CD4-positive, CD25-positive, alpha-beta regulatory T cell (primary cell): ENCODE measurements at regions not wholly inside any gene's neighbourhood (a gene's known extent, or its start where the extent isn't known, plus 50 kb on each side); places are given as distances from the start of the nearest gene placed in this dataset.

ENCODE experiments used
- ATAC-seq, 2 donors: fragments of 150-1000 bp; cut with Tn5 transposase; one replicate each; pipeline ENCODE4 v1.10.0; 2021; ENCODE audit warnings: low read depth in 2 of 2, moderate number of reproducible peaks in 2 of 2, moderate library complexity in 1 of 2
- DNase-seq, 3 donors: peaks; one replicate each; pipeline versions ENCODE4 v3.0.0 to v3.0.0-alpha.2; 2012 to 2022; ENCODE audit warnings: mixed read lengths in 1 of 3
- H3K27ac ChIP-seq: one replicate; pipeline ENCODE4 v1.7.0; 2013; ENCODE audit warnings: mild to moderate bottlenecking, low read length; ENCODE audit not compliant: insufficient read depth, poor library complexity, severe bottlenecking
- H3K27me3 ChIP-seq: one replicate; pipeline ENCODE4 v1.7.0; 2013; ENCODE audit warnings: low read length; ENCODE audit not compliant: control insufficient read depth, insufficient read depth
- H3K36me3 ChIP-seq: one replicate; pipeline ENCODE4 v1.7.0; 2013; ENCODE audit warnings: mild to moderate bottlenecking, low read length, moderate library complexity; ENCODE audit not compliant: control insufficient read depth, insufficient read depth
- H3K4me1 ChIP-seq: 2 replicates; pipeline ENCODE4 v1.7.0; 2013; ENCODE audit warnings: mild to moderate bottlenecking, low read length; ENCODE audit not compliant: insufficient read depth, control insufficient read depth, poor library complexity, severe bottlenecking
- H3K4me3 ChIP-seq: one replicate; pipeline ENCODE4 v1.7.0; 2013; ENCODE audit warnings: low read depth, mild to moderate bottlenecking, low read length, moderate library complexity
- H3K9me3 ChIP-seq, 2 experiments: 1 replicate in 1 of 2; 2 replicates in 1 of 2; pipeline ENCODE4 v1.7.0; 2013; ENCODE audit warnings: low read length in 2 of 2, mild to moderate bottlenecking in 1 of 2, moderate library complexity in 1 of 2; ENCODE audit not compliant: control insufficient read depth in 2 of 2
- H3K27ac Mint-ChIP-seq, 3 donors: one replicate each; pipeline ENCODE4 v1.8.0; 2020 to 2022; ENCODE audit warnings: mild to moderate bottlenecking in 3 of 3, mixed read lengths in 3 of 3, moderate library complexity in 2 of 3
- H3K27me3 Mint-ChIP-seq: one replicate; pipeline ENCODE4 v1.8.0; 2022; ENCODE audit warnings: mild to moderate bottlenecking, mixed read lengths
- H3K36me3 Mint-ChIP-seq: one replicate; pipeline ENCODE4 v1.8.0; 2020; ENCODE audit warnings: mixed read lengths
- H3K4me1 Mint-ChIP-seq, 4 donors: one replicate each; pipeline ENCODE4 v1.8.0; 2020 to 2022; ENCODE audit warnings: mixed read lengths in 4 of 4, mild to moderate bottlenecking in 1 of 4
- H3K4me3 Mint-ChIP-seq, 4 donors: one replicate each; pipeline ENCODE4 v1.8.0; 2020 to 2022; ENCODE audit warnings: mild to moderate bottlenecking in 4 of 4, mixed read lengths in 4 of 4, moderate library complexity in 3 of 4
- H3K9me3 Mint-ChIP-seq, 7 donors: one replicate each; pipeline ENCODE4 v1.8.0; 2020 to 2022; ENCODE audit warnings: mixed read lengths in 7 of 7, mild to moderate bottlenecking in 3 of 7, moderate library complexity in 2 of 7

GRCh38 chr20:7355051-7355450 lies 585.2 kb downstream of the HAO1 start:
- Mint-ChIP-seq H3K9me3 (peaks cover 0 to 8% (median 4%) of the 10 kb centered on the region in 7 donors), H3K27ac (no peak overlapping the region), H3K4me1 (no peaks in the 10 kb centered on the region), H3K36me3 (no peaks in the 10 kb centered on the region), H3K4me3 (no peak overlapping the region), H3K27me3 (no peaks in the 10 kb centered on the region)
- no peak for ATAC-seq
- Histone ChIP-seq H3K4me1 (no peaks in the 10 kb centered on the region), H3K27me3 (no peaks in the 10 kb centered on the region), H3K36me3 (no peaks in the 10 kb centered on the region), H3K27ac (no peak overlapping the region), H3K9me3 (no peaks in the 10 kb centered on the region), H3K4me3 (no peak overlapping the region)
- DNase-seq = no peak

GRCh38 chr20:7358670-7359069 lies 581.6 kb downstream of the HAO1 start:
- no peak overlapping the region for H3K27ac Mint-ChIP-seq
- ATAC-seq = no peak

GRCh38 chr20:7359739-7360138 lies 580.5 kb downstream of the HAO1 start:
- ATAC-seq = no peak

More at GRCh38 chr20:7358670-7359069, 581.6 kb downstream of the HAO1 start:
- no peak overlapping the region for H3K27ac ChIP-seq
- Mint-ChIP-seq H3K4me1 (no peaks in the 10 kb centered on the region), H3K4me3 (no peak overlapping the region), H3K36me3 (no peaks in the 10 kb centered on the region), H3K9me3 (peaks cover 0 to 14% (median 5%) of the 10 kb centered on the region in 7 donors), H3K27me3 (no peaks in the 10 kb centered on the region)
- no peaks in the 10 kb centered on the region for H3K4me1 ChIP-seq
- no peak overlapping the region for H3K4me3 ChIP-seq
- peaks cover 0 to 4% of the 10 kb centered on the region in 2 experiments for H3K9me3 ChIP-seq
- no peak for DNase-seq
- H3K36me3 ChIP-seq = no peaks in the 10 kb centered on the region
- no peaks in the 10 kb centered on the region for H3K27me3 ChIP-seq

GRCh38 chr20:7361321-7361720 lies 578.9 kb downstream of the HAO1 start:
- no peak overlapping the region for H3K27ac Mint-ChIP-seq
- no peaks in the 10 kb centered on the region for H3K27me3 ChIP-seq
- H3K9me3 Mint-ChIP-seq = peaks cover 0 to 32% (median 6%) of the 10 kb centered on the region in 7 donors
- no peak overlapping the region for H3K27ac ChIP-seq
- no peak for ATAC-seq
- no peaks in the 10 kb centered on the region for H3K36me3 ChIP-seq
- H3K4me3 Mint-ChIP-seq = no peak overlapping the region
- H3K9me3 ChIP-seq = peaks cover 0 to 4% of the 10 kb centered on the region in 2 experiments
- no peaks in the 10 kb centered on the region for H3K36me3 Mint-ChIP-seq
- H3K4me1 ChIP-seq = no peaks in the 10 kb centered on the region
- H3K4me1 Mint-ChIP-seq = no peaks in the 10 kb centered on the region
- no peaks in the 10 kb centered on the region for H3K27me3 Mint-ChIP-seq
- no peak overlapping the region for H3K4me3 ChIP-seq
- no peak for DNase-seq

More at GRCh38 chr20:7359739-7360138, 580.5 kb downstream of the HAO1 start:
- no peak overlapping the region for H3K27ac Mint-ChIP-seq
- H3K27me3 Mint-ChIP-seq = no peaks in the 10 kb centered on the region
- Histone ChIP-seq H3K36me3 (no peaks in the 10 kb centered on the region), H3K9me3 (peaks cover 0 to 4% of the 10 kb centered on the region in 2 experiments), H3K4me3 (no peak overlapping the region), H3K27me3 (no peaks in the 10 kb centered on the region), H3K27ac (no peak overlapping the region), H3K4me1 (no peaks in the 10 kb centered on the region)
- no peak overlapping the region for H3K4me3 Mint-ChIP-seq
- no peaks in the 10 kb centered on the region for H3K4me1 Mint-ChIP-seq
- H3K9me3 Mint-ChIP-seq = peaks cover 0 to 20% (median 6%) of the 10 kb centered on the region in 7 donors
- DNase-seq = no peak
- no peaks in the 10 kb centered on the region for H3K36me3 Mint-ChIP-seq

- no peaks in the 10 kb centered on the region for H3K27me3 Mint-ChIP-seq
- H3K9me3 Mint-ChIP-seq = peaks cover 0 to 33% (median 6%) of the 10 kb centered on the region in 7 donors
- Histone ChIP-seq H3K4me3 (no peak overlapping the region), H3K36me3 (no peaks in the 10 kb centered on the region), H3K9me3 (peaks cover 0 to 4% of the 10 kb centered on the region in 2 experiments), H3K27me3 (no peaks in the 10 kb centered on the region), H3K27ac (no peak overlapping the region), H3K4me1 (no peaks in the 10 kb centered on the region)
- DNase-seq (no peak), ATAC-seq (no peak)
- H3K36me3 Mint-ChIP-seq = no peaks in the 10 kb centered on the region
- no peak overlapping the region for H3K27ac Mint-ChIP-seq
- H3K4me3 Mint-ChIP-seq = no peak overlapping the region
- no peaks in the 10 kb centered on the region for H3K4me1 Mint-ChIP-seq
Observed at GRCh38 chr20:7361931-7362330, 578.3 kb downstream of the HAO1 start.

- H3K4me1 Mint-ChIP-seq = no peaks in the 10 kb centered on the region
- H3K27me3 ChIP-seq = no peaks in the 10 kb centered on the region
- no peaks in the 10 kb centered on the region for H3K36me3 ChIP-seq
- no peaks in the 10 kb centered on the region for H3K4me1 ChIP-seq
- H3K27ac Mint-ChIP-seq = no peak overlapping the region
- no peak overlapping the region for H3K4me3 ChIP-seq
- DNase-seq (no peak), ATAC-seq (no peak)
- no peaks in the 10 kb centered on the region for H3K36me3 Mint-ChIP-seq
- no peak overlapping the region for H3K27ac ChIP-seq
- no peaks in the 10 kb centered on the region for H3K27me3 Mint-ChIP-seq
- H3K9me3 ChIP-seq = peaks cover 0 to 4% of the 10 kb centered on the region in 2 experiments
- no peak overlapping the region for H3K4me3 Mint-ChIP-seq
- H3K9me3 Mint-ChIP-seq = peaks cover 0 to 33% (median 6%) of the 10 kb centered on the region in 7 donors
Observed at GRCh38 chr20:7362601-7363000, 577.7 kb downstream of the HAO1 start.

GRCh38 chr20:7366189-7366588 lies 574.1 kb downstream of the HAO1 start:
- Mint-ChIP-seq H3K27ac (no peak overlapping the region), H3K4me3 (no peak overlapping the region), H3K36me3 (no peaks in the 10 kb centered on the region), H3K4me1 (no peaks in the 10 kb centered on the region), H3K9me3 (peaks cover 0 to 27% (median 5%) of the 10 kb centered on the region in 7 donors), H3K27me3 (no peaks in the 10 kb centered on the region)
- DNase-seq (no peak), ATAC-seq (no peak)
- Histone ChIP-seq H3K36me3 (no peaks in the 10 kb centered on the region), H3K27me3 (no peaks in the 10 kb centered on the region), H3K4me1 (no peaks in the 10 kb centered on the region), H3K27ac (no peak overlapping the region), H3K4me3 (no peak overlapping the region), H3K9me3 (peaks cover 0 to 4% of the 10 kb centered on the region in 2 experiments)

- peaks cover 2 to 5% (median 3%) of the 10 kb centered on the region in 7 donors for H3K9me3 Mint-ChIP-seq
- no peak overlapping the region for H3K27ac Mint-ChIP-seq
Observed at GRCh38 chr20:7371518-7372163, 568.6 kb downstream of the HAO1 start.

More at GRCh38 chr20:7371518-7372163, 568.6 kb downstream of the HAO1 start:
- Histone ChIP-seq H3K36me3 (no peaks in the 10 kb centered on the region), H3K27me3 (no peaks in the 10 kb centered on the region), H3K4me1 (no peaks in the 10 kb centered on the region), H3K4me3 (no peak overlapping the region), H3K27ac (no peak overlapping the region), H3K9me3 (no peaks in the 10 kb centered on the region)
- DNase-seq (no peak), ATAC-seq (no peak)
- H3K36me3 Mint-ChIP-seq = no peaks in the 10 kb centered on the region
- H3K4me1 Mint-ChIP-seq = no peaks in the 10 kb centered on the region
- H3K27me3 Mint-ChIP-seq = no peaks in the 10 kb centered on the region
- H3K4me3 Mint-ChIP-seq = no peak overlapping the region
